Tongue (tissue), 1 donor: ENCODE measurements at regions not wholly inside any gene's neighbourhood (a gene's known extent, or its start where the extent isn't known, plus 50 kb on each side); places are given as distances from the start of the nearest gene placed in this dataset.

Experiments
- DNase-seq: peaks from one replicate; pipeline ENCODE4 v3.0.0-alpha.2; 2015

DNA sequence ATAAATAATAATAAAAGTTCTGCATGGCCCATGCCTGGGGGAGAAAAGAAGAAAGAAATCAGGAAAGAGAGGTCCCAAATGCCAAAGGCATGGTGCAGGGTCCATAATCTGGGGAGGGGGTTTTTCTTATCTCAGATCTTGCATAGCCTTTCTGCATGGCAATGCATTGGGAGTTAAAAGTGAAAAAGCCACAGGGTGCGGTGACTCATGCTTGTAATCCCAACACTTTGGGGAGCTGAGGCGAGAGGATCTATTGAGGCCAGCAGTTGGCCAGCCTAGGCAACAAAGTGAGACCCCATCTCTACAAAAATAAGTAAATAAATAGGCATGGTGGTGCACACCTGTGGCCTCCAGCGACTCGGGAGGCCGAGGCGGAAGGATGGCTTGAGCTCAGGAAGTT is 76.8 kb upstream of the GATA2 start:
- no peak for DNase-seq

DNA sequence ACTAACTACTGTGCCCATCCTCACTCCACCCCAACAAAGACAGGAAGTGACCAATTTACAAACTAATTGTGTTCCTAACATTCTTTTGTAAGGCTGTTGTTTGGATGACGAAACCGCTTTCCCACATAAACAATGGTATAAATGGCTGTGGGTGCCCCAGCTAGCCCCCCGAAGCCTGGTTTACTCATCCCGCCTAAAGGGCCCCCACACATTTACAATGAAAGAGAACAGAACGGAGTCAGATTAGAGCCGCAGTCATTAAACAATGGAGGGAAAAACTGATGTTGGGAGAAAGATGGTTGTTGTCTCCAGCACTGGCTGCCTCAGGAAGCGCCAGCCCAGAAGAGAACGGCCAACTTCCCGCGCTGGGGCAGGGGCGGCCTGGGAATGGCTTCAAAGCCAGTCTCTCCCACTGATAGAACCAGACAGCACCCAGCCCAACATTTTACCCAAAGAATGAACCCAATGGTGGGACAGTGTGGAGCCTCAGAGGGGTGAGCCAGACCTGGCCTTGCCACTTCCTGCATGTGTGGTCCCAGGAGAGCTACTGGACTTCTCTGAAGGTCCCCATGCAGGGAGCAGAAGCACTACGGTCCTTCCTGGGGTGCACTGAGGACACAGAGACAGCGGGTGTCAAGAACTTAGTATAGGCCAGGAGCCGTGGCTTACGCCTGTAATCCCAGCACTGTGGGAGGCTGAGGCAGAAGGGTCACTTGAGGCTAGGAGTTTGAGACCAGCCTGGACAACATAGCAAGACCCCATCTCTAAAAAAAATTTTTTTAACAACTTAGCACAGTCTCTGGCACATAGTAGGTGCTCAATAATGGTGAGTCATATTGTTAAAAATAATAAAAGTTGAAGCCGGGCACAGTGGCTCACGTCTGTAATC is 75.8 kb upstream of the GATA2 start:
- no peak for DNase-seq

DNA sequence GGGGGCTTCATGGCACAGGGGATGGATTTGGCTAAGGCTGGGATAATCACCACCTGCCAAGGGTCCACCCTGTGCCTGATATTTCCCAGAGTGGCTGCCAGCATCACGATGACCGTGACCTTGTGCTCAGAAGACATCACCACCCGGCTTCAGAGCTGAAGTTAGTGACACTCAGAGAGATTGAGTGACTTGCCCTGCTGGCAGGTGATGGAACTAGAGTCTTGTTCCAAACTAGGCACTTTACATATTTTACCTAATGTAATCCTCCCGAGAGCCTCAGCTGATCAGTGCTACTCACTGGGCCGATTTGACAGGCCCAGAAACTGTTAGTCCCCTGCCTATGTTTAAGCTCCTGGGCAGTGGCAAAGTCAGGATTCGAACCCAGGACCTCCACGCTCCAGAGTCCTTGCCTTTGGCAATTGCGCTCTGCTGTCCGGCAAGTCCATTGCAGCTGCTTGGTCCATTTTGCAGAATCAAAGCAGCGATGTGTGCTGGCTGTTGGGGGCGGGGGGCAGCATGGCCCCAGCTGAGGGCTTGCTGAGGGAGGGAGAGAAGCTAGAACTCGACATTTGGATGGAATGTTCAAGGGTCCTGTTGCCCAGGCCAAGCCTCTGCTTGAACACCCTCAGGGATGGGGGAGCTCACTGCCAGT is 74.8 kb upstream of the GATA2 start:
- DNase-seq: no peak

DNA sequence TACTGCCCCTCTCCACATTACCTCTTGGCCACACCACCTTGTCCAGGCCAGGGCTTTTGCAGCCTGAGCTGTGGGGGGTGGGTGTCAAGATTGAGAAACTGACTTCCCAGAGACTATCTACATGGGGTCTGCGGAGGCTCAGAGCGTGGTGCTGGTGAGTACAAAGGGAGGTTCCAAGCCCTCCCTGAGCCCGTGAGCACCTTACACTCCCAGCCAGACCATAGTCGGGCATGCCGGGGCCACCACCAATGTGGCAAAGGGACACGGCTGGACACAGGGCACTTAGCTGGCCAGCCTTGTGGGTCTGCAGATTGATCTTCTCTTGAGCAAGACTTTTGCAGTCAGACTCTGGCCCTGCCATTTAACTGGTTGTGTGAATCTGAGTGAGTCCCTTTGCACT is 74.1 kb upstream of the GATA2 start:
- DNase-seq: no peak

DNA sequence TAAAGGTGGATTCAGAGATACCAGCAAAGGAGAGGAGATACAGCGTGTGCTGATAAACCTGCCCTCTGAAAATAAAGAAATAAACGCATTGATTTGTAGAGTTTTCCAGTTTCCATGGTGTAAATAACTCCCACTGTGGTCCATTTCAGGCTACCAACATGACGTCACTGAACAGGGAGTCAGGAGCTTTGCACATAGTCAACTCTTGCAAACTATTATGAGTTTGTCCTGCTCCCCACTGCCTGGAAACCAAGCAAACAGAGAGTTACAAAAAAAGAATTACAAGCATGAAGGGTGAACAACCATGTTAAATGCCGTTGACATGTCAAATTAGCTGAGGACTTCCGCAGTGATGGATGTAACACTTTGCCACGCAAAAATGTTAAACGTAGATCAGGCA is 70.4 kb upstream of the GATA2 start:
- no peak for DNase-seq

DNA sequence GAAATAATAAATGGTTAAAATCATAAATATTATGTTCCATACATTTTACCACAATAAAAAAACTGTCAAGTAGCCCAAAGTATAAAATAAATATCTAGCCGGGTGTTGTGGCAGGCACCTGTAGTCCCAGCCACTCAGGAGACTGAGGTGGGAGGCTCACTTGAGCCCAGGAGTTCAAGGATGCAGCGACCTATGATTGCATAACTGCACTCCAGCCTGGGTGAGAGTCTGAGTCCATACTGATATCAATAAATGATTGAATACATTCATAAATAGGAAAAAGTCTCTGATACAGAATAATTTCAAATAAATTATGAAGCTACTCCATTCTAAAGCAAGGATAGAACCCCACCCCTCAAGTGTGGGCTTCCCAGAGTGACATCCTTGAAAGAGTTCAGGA is 68.5 kb upstream of the GATA2 start:
- DNase-seq: no peak

DNA sequence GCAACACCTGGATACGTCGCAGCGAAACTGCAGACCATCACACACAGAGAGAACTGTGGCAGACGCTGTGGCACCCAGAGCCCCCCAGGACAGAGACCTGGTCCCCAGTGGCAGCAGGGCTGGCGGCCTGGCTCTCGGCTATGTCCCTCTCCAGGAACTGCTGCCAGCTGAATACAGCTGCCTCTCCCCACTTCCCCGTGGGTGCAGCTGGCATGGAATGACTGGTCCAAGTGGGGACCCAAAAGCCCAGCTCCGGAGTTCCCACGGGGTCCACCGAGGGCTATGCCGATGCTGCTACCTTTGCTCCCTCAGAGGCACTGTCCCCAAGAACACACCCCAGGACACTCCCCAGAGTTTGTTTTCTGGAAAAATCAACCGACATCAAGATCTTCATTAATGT is 67.8 kb upstream of the GATA2 start:
- DNase-seq: no peak

DNA sequence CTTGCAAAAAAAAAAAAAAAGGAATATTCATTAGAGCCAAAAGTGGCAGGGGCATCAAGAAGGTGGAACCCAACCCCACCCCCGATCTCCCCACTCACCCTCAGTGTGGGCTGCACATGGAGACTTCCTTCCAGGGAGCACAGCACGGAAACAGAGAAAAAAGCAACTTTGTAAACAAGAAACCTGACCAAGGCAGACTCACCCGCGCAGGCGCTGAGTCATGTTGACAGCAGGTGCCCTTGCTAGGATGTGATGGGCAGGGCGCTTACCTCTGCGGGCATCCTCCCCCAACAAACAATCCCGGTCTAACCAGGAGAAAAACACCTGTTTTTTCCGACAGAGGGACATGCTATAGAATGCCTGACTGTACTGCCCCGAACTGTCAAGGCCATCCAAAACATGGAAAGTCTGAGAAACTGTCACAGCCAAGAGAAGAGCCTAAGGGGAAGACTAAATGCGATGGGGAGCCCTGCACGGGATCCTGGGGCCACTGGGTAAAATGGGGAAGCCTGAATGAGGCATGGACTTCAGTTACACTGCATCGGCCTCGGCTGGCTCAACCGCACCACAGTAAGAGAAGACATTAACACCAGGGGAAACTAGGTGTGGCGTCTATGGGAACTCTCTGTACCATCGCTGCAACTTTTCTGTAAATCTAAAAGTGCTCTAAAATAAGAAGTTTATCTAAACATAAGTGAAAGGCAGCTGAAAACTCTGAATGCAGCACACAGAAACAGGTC is 66.7 kb upstream of the GATA2 start:
- no peak for DNase-seq

DNA sequence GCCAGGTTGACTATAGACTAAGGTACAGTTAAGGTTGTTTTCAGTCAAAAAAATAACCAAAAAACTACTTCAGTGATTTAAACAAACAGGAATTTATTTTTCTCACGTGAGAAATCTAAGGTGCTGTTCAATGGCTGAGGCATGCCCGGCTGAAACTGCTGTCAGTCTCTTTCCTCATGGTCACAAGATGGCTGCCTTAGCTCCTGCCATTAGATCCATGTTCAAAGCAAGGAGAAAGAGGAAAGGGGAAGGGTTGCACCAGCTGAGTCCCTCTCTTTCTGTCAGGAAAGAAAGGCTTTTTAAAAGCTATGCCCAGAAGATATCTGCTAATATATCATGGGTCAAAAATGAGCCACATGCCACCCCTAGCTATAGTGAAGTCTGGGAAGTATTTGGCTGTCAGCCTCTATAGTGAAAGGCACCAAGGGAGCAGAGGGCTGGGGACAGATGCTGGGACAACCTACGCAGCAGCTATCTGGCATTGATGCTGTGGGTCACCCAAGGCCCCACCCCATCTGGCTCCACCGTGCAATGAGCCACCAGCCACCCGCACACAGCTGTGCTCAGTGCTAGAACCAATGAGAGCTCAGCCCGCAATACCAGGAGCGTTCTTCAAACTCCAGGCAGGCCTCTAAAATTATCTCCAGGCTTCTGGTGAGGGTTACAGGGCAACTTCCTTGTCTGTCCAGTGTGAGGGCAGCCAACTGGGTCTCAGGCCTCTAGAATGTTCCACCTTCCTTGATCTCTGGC is 64.7 kb upstream of the GATA2 start:
- DNase-seq: no peak

DNA sequence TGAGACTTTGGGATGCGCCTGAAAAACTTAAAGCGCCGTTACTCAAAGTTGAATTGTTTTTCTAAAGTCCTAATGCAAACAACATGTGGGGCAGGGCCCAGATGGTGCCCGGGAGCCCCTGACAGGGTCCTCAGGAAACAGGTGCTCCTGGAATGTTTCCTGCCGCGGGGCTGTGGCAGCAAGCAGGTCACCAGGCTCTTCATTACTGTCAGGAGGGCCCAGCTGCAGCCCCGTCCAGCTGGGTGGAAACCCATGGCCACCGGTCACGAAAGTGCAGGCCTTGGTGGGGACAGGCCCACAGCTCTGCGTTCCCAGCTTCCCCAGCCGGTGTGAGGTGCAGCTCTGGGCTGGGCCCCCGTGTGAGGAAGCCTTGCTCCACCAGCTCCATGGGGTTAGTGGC is 63.9 kb upstream of the GATA2 start:
- no peak for DNase-seq

DNA sequence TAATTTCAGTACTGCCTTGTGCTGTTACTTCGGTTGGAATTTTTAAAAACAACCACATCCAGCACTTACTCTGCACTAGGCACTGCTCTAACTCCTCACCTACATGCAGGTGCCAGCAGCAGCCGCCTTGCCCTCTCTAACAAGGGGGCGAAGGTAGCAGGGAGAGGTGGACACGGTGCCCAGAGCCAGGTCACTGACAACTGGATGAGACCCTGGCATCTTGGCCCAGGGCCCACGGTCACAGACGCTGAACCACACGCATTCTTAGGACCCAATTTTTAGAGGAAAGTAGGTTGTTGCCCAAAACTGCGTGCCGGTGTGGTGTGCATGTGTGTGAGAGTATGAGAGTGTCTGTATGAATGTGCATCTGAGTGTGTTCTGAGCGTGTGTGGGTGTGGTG is 63.4 kb upstream of the GATA2 start:
- no peak for DNase-seq

DNA sequence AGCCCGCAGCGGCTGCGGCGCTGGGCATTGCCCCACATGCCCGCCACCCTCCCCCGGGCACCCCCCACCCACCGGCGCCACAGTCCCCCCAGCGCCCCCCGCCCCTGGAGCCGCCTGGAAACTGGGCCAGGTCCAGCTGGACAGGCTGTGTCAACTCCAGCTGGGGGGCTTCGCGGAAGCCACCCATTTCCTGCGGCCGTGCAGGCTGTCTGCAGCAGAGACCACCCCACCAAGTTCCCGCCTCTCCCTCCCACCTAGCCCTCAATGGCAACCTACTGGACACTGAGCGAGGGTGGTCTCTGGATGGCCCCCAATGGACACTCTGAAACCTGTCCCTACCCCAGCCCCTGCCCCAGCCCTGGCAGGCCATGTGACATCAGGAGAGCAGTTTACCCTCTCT is 62.8 kb upstream of the GATA2 start:
- no peak for DNase-seq

DNA sequence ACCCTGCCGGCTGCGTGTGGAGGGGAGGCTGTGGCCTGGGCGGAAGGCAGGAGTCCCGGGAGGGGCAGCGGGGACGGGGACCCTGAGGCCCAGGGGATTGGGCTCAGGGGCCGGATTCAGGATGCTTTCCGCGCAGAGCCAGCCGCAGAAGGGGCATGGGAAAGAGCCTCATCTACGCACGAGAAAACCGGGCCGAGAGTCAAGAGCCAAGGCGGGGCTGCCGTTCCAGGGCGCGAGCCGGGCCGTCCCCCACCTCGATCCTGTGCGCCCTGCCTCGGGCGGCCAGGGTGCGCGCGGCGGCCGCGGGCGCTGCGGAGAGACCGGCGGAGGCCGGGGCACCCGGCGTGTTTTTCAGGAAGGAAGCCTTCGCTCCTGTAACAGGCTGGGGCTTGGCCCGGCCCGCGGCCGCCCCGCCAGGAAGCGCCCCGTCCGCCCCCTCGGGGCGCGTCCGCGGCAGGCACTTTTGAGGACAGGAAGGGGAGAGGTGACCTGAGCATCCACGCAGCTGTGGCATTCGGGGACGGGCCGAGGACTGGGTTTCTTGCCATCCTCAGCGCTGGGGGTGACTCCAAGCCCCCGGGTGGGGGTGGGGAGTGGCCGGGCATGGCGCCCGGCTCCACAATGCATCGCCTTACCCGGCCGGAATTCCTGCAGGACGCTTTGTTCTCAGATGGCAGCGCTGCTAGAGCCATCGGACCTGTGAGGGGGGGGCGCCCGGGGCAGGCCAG is 62.3 kb upstream of the GATA2 start:
- no peak for DNase-seq

DNA sequence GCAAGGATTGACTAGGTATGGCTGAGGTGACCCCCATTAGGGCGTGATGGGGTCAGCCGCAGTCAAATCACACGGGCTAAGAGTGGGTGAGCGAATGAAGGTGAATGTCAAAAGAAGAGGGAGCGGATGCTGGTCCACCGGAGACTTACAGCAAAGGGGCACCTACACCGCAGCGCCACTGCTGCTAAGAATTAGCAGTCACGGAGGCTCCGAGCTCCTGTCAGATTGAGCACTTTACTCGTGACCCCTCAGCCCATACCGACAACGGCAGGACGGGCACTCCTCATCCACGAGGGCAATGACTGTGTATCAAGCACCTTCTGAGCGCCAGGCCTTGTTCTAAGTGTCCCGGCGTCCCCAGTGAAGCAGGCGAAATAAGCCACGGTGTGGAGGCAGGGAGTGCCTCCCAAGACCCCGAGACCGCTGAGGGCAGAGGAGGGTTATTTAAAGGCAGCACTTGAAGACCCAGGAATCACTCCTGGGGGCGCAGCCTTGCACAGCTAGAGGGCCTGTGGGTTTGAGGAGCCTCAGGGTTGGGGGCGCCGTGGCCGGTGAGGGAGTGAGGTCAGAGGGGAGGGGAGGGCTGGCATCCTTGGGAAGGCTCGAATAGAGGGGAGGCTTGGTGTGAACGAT is 61.6 kb upstream of the GATA2 start:
- no peak for DNase-seq

DNA sequence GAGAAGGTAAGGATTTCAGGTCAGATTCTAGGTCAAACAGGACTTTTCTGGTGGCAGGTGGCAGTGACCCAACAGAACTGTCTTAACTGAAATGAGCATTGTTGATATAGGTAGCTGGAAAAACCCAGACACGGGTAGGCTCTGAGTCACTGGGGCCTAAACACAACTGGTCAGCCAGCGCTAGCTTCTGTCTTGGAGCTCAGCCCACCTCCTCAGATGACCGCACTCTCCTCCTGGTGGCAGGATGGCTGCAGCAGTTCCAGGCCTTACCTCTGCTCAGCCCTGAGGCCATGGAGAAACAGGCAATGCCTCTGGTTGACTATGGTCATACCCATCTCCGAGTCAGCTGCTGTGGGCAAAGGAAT is 61.1 kb upstream of the GATA2 start:
- DNase-seq: no peak

DNA sequence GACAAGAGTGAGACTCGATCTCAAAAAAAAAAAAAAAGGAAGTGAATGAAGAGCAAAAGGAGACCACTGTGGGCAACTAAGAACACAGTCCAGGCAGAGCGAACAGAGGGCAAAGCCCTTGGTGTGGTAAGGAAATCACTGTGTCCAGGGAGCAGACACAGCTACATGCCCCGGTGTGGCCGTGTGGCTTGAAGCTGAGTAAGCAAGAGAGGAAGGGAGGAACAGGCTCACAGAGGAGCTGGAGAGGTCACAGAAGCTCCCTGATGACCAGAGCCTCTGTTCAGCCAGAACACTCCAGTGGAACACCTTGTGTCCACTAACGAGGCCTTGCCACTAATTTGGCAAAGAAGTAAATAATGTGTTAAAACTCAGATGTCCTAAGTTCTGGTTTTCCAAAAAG is 60.6 kb upstream of the GATA2 start:
- DNase-seq: no peak

DNA sequence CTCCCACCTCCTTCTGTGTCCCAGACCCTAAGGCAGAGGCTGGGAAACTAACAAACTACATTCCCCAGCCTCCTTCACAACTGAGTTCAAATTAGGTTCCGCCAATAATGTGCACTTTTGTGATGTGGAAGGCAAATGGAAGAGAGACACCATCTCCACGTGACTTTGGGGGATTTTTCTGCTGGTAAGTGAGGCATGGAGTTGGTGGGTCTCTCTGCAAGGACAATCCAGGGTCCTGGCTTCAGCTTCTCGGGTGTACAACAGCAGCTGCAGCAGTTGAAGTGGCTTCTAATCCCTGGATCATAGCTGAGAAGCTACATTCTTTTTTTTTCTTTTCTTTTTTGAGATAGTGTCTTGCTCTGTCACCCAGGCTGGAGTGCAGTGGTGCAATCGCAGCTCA is 58.9 kb upstream of the GATA2 start:
- DNase-seq: peak; percentile 78

DNA sequence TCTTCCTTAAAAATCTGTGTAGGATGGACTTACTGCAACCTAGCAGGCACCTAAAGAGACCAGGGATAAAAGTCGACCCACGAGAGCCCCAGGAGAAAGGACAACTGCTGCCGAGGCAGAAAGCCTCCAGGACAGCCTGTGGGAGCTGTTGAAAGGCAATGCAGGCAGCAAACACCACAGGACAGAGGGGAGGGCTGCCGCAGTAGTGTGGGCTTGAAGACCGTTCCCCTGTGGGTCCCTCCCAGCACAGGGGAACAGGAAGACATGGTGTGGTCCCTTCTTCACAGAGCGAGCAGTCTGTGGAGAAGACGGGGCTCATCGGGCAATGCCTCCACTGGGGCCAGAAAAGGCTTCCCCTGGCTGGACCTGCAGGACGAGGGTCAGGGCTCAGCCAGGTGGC is 58.5 kb upstream of the GATA2 start:
- no peak for DNase-seq

DNA sequence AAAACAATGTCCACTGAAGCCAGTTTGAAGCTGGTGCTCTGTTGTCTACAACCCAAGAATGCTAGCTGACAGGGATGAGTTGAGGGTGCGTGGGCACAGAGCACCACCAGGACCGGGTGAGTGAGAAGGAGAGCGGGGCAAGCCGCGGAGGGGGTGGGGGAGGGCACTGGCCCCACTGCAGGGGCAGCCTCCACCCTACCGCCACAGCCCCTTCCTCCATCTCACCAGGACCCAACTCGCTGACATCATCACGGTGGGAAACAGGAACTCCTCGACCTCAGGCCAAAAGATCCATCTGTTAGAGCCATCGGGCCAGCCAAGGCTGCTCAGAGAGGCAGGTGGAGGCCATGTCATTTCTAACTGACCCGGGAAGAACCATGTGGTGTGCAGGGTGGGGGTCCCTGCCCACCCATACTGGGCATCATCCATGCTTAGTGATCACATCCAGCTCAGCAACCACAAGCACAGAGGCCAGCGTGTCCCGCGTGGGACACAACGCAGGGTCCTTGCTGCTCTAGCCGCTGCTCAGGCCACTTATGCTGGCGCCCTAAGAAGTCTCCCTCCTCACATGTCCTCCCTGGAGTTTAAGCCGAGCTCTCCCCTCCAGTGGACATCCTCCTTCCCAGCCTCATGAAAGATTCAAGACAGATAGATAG is 57.6 kb upstream of the GATA2 start:
- no peak for DNase-seq

DNA sequence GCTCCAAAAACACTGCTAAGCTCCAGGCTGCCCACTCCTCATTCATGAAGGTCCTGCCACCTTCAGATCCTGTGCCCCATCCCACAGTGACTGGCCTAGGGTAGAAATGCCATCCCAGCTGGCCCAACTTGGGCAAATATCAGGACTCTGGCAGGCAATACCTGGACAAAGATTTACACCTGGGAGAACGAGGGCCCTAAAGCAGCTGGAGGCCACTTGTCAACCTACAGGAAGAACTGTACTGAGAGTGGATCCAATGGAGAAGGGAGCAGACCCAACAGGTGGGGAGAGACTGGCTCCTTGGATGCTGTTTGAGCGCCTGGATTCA is 57.1 kb upstream of the GATA2 start:
- no peak for DNase-seq
